ENCODE measurements at regions not wholly inside any gene's neighbourhood (a gene's known extent, or its start where the extent isn't known, plus 50 kb on each side); places are given as distances from the start of the nearest gene placed in this dataset.

- POLR2A ChIA-PET, result no interaction called here
- TF ChIP-seq CTCF (IDR thresholded peaks at IDR 0.05; ENCODE audit: insufficient read depth, low read depth, low read length), result no peak
- CTCF ChIA-PET, result no interaction called here
- H3K4me3 ChIP-seq (ENCODE audit: low read depth, low read length), result no peak overlapping the region
- no peaks in the 10 kb centered on the region for H3K36me3 ChIP-seq (ENCODE audit: control insufficient read depth, insufficient read depth, low read length)
- DNase-seq (ENCODE audit: low read depth), result no peak
- no peaks in the 10 kb centered on the region for H3K27me3 ChIP-seq (ENCODE audit: control insufficient read depth, insufficient read depth, low read length)
Observed at GRCh38 chr10:57799625-57800024, 468.1 kb downstream of the IPMK start.

GRCh38 chr10:57798830-57799229 is 468.9 kb downstream of the IPMK start:
- no peaks in the 10 kb centered on the region for H3K36me3 ChIP-seq (ENCODE audit: control insufficient read depth, insufficient read depth, low read length)
- no peak overlapping the region for H3K4me3 ChIP-seq (ENCODE audit: low read depth, low read length)
- H3K27me3 ChIP-seq (ENCODE audit: control insufficient read depth, insufficient read depth, low read length), result no peaks in the 10 kb centered on the region
- POLR2A ChIA-PET, result interaction anchor here (0.6 to 0.7 kb wide), 2 partner anchors 11 to 321 kb away, joined by 3 to 4 read pairs; no protein-coding TSS in a partner anchor
- CTCF ChIA-PET, result interaction anchor here (0.6 kb wide), 1 partner anchor 130 kb away, joined by 3 read pairs; no protein-coding TSS in a partner anchor
- no peak for DNase-seq (ENCODE audit: low read depth)
- TF ChIP-seq CTCF (IDR thresholded peaks at IDR 0.05; ENCODE audit: insufficient read depth, low read depth, low read length), result no peak

- Histone ChIP-seq H3K4me3 (ENCODE audit: low read depth, low read length) (no peak overlapping the region), H3K36me3 (ENCODE audit: control insufficient read depth, insufficient read depth, low read length) (no peaks in the 10 kb centered on the region), H3K27me3 (ENCODE audit: control insufficient read depth, insufficient read depth, low read length) (no peaks in the 10 kb centered on the region)
- TF ChIP-seq CTCF (IDR thresholded peaks at IDR 0.05; ENCODE audit: insufficient read depth, low read depth, low read length), result no peak
- CTCF ChIA-PET, result interaction anchor here (1.1 kb wide), 1 partner anchor 86 kb away, joined by 3 read pairs; no protein-coding TSS in a partner anchor
- no peak for DNase-seq (ENCODE audit: low read depth)
- POLR2A ChIA-PET, result no interaction called here
Observed at GRCh38 chr10:57791546-57791945, 476.1 kb downstream of the IPMK start.

- no peak for DNase-seq (ENCODE audit: low read depth)
- Histone ChIP-seq H3K27me3 (ENCODE audit: control insufficient read depth, insufficient read depth, low read length) (no peaks in the 10 kb centered on the region), H3K36me3 (ENCODE audit: control insufficient read depth, insufficient read depth, low read length) (no peaks in the 10 kb centered on the region), H3K4me3 (ENCODE audit: low read depth, low read length) (no peak overlapping the region)
- ChIA-PET CTCF (no interaction called here), POLR2A (no interaction called here)
- TF ChIP-seq CTCF (IDR thresholded peaks at IDR 0.05; ENCODE audit: insufficient read depth, low read depth, low read length), result no peak
Observed at GRCh38 chr10:57790703-57791102, 477.0 kb downstream of the IPMK start.

GRCh38 chr10:57788117-57788516 is 479.6 kb downstream of the IPMK start:
- ChIA-PET POLR2A (interaction anchor here (0.6 kb wide), 1 partner anchor 11 kb away, joined by 3 read pairs; no protein-coding TSS in a partner anchor), CTCF (no interaction called here)
- no peak for DNase-seq (ENCODE audit: low read depth)
- TF ChIP-seq CTCF (IDR thresholded peaks at IDR 0.05; ENCODE audit: insufficient read depth, low read depth, low read length), result no peak
- Histone ChIP-seq H3K36me3 (ENCODE audit: control insufficient read depth, insufficient read depth, low read length) (no peaks in the 10 kb centered on the region), H3K4me3 (ENCODE audit: low read depth, low read length) (no peak overlapping the region), H3K27me3 (ENCODE audit: control insufficient read depth, insufficient read depth, low read length) (no peaks in the 10 kb centered on the region)
